BLaER1 treated with 17β-estradiol and CSF1 and Interleukin-3, amounts not matched to agents 10 nM and 100 nM (cell line): ENCODE measurements at regions not wholly inside any gene's neighbourhood (a gene's known extent, or its start where the extent isn't known, plus 50 kb on each side); places are given as distances from the start of the nearest gene placed in this dataset.
A peak's percentile ranks its signal among the peaks of the same experiment; 100 is the strongest.

Experiments
- H3K27ac ChIP-seq, 11 experiments: shearing (Covaris generic); formaldehyde crosslinking; 2 replicates each; pipeline ENCODE4 v1.8.1; 2022
- H3K27me3 ChIP-seq, 11 experiments: shearing (Covaris generic); formaldehyde crosslinking; 2 replicates each; pipeline ENCODE4 v1.8.1; 2022
- H3K36me3 ChIP-seq, 11 experiments: shearing (Covaris generic); formaldehyde crosslinking; 2 replicates each; pipeline ENCODE4 v1.8.1; 2022
- H3K4me1 ChIP-seq, 10 experiments: shearing (Covaris generic); formaldehyde crosslinking; 2 replicates each; pipeline ENCODE4 v1.8.1; 2022
- H3K4me2 ChIP-seq, 11 experiments: shearing (Covaris generic); formaldehyde crosslinking; 2 replicates each; pipeline ENCODE4 v1.8.1; 2022
- H3K4me3 ChIP-seq, 10 experiments: shearing (Covaris generic); formaldehyde crosslinking; 2 replicates each; pipeline ENCODE4 v1.8.1; 2022
- H3K9ac ChIP-seq, 11 experiments: shearing (Covaris generic); formaldehyde crosslinking; 2 replicates each; pipeline ENCODE4 v1.8.1; 2022
- H3K9me3 ChIP-seq, 11 experiments: shearing (Covaris generic); formaldehyde crosslinking; replicated peaks in 1 of 11; 2 replicates each; pipeline ENCODE4 v1.8.1; 2022
- H4K20me1 ChIP-seq, 11 experiments: shearing (Covaris generic); formaldehyde crosslinking; 2 replicates each; pipeline ENCODE4 v1.8.1; 2022
- Cebpa-rat ChIP-seq, 11 experiments: shearing (Covaris generic); IDR thresholded peaks; 2 replicates each; pipeline ENCODE4 v1.8.1; 2022

- H3K27ac ChIP-seq = no peak overlapping the region
- H4K20me1 ChIP-seq = no peaks in the 10 kb centered on the region
- no peaks in the 10 kb centered on the region for H3K36me3 ChIP-seq
- H3K27me3 ChIP-seq = no peaks in the 10 kb centered on the region
- H3K4me1 ChIP-seq = no peaks in the 10 kb centered on the region
- no peak overlapping the region for H3K4me2 ChIP-seq
- no peak overlapping the region for H3K4me3 ChIP-seq
- no peak for TF ChIP-seq Cebpa-rat (IDR thresholded peaks at IDR 0.05)
- H3K9me3 ChIP-seq = no peaks in the 10 kb centered on the region; a peak in 1 of 22 replicates
- no peak overlapping the region for H3K9ac ChIP-seq
These were observed 349.8 kb downstream of the LTN1 start for GRCh38 chr21:28642891-28643290.

DNA sequence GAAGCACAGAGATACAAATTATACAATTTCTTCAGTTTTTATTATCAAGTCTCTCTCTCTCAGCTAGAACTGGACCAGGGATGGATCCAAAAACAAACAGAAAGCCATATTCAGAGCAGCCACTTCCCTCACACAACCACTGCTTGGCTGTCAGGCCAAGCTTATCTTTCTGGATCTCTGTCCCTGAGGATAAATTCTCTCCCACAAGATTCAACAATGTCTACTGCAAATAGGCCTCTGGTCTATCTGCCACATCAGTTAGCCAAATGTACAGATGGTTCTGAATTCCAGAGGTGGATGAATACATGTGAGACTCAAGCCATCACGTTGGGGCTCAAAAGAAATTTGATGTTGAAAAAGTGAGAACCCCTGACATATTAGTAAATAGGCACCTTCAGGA lies 350.9 kb downstream of the LTN1 start:
- peaks cover 0 to 9% (median 0%) of the 10 kb centered on the region in 10 experiments; a peak in 7 of 20 replicates for H3K4me1 ChIP-seq
- TF ChIP-seq Cebpa-rat (IDR thresholded peaks at IDR 0.05) = no peak
- H3K4me2 ChIP-seq = no peak overlapping the region
- no peaks in the 10 kb centered on the region for H4K20me1 ChIP-seq
- H3K27me3 ChIP-seq = no peaks in the 10 kb centered on the region
- no peak overlapping the region for H3K9ac ChIP-seq
- no peaks in the 10 kb centered on the region for H3K36me3 ChIP-seq
- no peak overlapping the region for H3K27ac ChIP-seq
- no peak overlapping the region for H3K4me3 ChIP-seq
- H3K9me3 ChIP-seq = no peaks in the 10 kb centered on the region; a peak in 1 of 22 replicates

- no peak for TF ChIP-seq Cebpa-rat (IDR thresholded peaks at IDR 0.05)
- H4K20me1 ChIP-seq = no peaks in the 10 kb centered on the region
- H3K27me3 ChIP-seq = no peaks in the 10 kb centered on the region
- H3K9me3 ChIP-seq = no peaks in the 10 kb centered on the region; a peak in 1 of 22 replicates
- H3K4me3 ChIP-seq = no peak overlapping the region
- no peak overlapping the region for H3K4me2 ChIP-seq
- no peak overlapping the region for H3K27ac ChIP-seq
- no peak overlapping the region for H3K9ac ChIP-seq
- H3K36me3 ChIP-seq = no peaks in the 10 kb centered on the region
- peaks cover 0 to 18% (median 0%) of the 10 kb centered on the region in 10 experiments; a peak in 7 of 20 replicates for H3K4me1 ChIP-seq
These were observed 352.4 kb downstream of the LTN1 start for GRCh38 chr21:28640326-28640725.

DNA sequence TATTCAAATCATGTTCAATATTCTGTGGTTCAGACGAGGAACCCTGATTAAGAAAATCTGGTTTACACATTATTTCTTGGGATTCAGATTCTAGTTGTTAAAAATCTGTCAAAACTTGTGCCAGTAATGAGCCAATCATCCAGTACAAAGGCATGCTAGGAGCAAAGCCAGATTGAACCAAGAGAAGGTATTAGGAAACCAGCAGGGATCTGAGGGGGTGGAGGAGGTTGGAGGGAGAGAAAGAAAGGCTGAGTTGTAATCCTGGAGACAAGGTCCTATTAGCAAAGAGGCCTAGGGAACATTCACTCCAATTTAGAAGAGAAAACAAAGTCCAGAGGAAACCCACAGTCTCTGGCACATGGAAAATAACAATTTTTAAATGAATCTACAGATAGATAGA lies 352.9 kb downstream of the LTN1 start:
- Histone ChIP-seq H3K36me3 (no peaks in the 10 kb centered on the region), H3K27me3 (no peaks in the 10 kb centered on the region), H4K20me1 (no peaks in the 10 kb centered on the region), H3K4me1 (peaks cover 0 to 18% (median 0%) of the 10 kb centered on the region in 10 experiments; a peak in 7 of 20 replicates), H3K27ac (no peak overlapping the region), H3K4me2 (no peak overlapping the region), H3K9ac (no peak overlapping the region), H3K9me3 (no peaks in the 10 kb centered on the region; a peak in 1 of 22 replicates), H3K4me3 (no peak overlapping the region)
- no peak for TF ChIP-seq Cebpa-rat (IDR thresholded peaks at IDR 0.05)

- no peaks in the 10 kb centered on the region for H4K20me1 ChIP-seq
- no peak overlapping the region for H3K9ac ChIP-seq
- no peaks in the 10 kb centered on the region for H3K36me3 ChIP-seq
- H3K27ac ChIP-seq = peak overlapping the region in 4 of 11 experiments; percentile 28 to 57 (median 50); a peak in 6 of 22 replicates
- H3K9me3 ChIP-seq = no peaks in the 10 kb centered on the region; a peak in 1 of 22 replicates
- H3K4me1 ChIP-seq = peaks cover 0 to 18% (median 0%) of the 10 kb centered on the region in 10 experiments; a peak in 7 of 20 replicates
- H3K4me2 ChIP-seq = peak overlapping the region in 5 of 11 experiments; percentile 21 to 55 (median 35); a peak in 10 of 22 replicates
- no peaks in the 10 kb centered on the region for H3K27me3 ChIP-seq
- no peak overlapping the region for H3K4me3 ChIP-seq
- no peak for TF ChIP-seq Cebpa-rat (IDR thresholded peaks at IDR 0.05)
These were observed 355.7 kb downstream of the LTN1 start for GRCh38 chr21:28636752-28637691.

- H3K4me1 ChIP-seq = peaks cover 0 to 18% (median 0%) of the 10 kb centered on the region in 10 experiments; a peak in 7 of 20 replicates
- TF ChIP-seq Cebpa-rat (IDR thresholded peaks at IDR 0.05) = no peak
- H3K4me2 ChIP-seq = no peak overlapping the region; a peak in 1 of 22 replicates
- H3K9me3 ChIP-seq = no peaks in the 10 kb centered on the region; a peak in 1 of 22 replicates
- H3K4me3 ChIP-seq = no peak overlapping the region
- H3K36me3 ChIP-seq = no peaks in the 10 kb centered on the region
- no peak overlapping the region for H3K9ac ChIP-seq
- no peak overlapping the region for H3K27ac ChIP-seq
- H4K20me1 ChIP-seq = no peaks in the 10 kb centered on the region
- no peaks in the 10 kb centered on the region for H3K27me3 ChIP-seq
These were observed 357.1 kb downstream of the LTN1 start for GRCh38 chr21:28635541-28635940.

DNA sequence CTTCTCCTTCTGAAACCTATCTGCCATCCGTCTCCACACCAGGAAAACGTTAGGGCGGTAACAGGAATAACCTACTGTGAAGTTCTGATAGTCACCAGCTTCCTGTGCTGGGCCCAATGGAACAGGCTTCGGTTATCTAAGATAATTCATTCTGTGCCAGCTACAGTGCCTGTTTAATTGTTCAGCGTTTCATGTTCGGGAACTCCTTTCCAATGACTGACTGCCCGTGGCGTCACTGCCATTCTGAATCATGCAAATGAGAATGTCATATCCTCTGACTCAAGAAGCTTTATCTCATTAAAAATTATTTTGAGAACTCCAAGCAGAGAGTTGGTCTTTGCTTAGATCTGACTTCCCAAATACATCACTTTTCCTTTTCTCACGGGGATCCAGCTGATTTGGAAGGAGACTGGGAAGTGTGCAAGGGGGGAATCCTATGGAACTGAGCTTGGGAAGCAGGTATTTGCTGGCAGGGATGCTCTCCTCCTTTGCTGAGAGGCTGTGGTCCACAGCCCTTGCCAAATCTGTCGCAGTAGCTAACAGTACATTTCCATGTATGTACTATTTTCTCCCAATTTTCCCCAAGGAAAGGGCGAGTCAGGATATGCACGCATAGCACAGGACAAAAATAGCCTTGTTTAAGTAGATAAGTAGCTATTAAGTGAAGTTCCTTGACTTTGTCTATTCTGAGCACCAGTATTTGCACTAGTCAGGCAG lies 358.7 kb downstream of the LTN1 start:
- no peaks in the 10 kb centered on the region for H3K36me3 ChIP-seq
- H3K9me3 ChIP-seq = no peaks in the 10 kb centered on the region
- no peak overlapping the region for H3K4me2 ChIP-seq
- H3K9ac ChIP-seq = no peak overlapping the region
- H3K27ac ChIP-seq = no peak overlapping the region
- H3K4me3 ChIP-seq = no peak overlapping the region
- H3K4me1 ChIP-seq = peaks cover 0 to 18% (median 0%) of the 10 kb centered on the region in 10 experiments; a peak in 7 of 20 replicates
- no peaks in the 10 kb centered on the region for H4K20me1 ChIP-seq
- no peak for TF ChIP-seq Cebpa-rat (IDR thresholded peaks at IDR 0.05)
- no peaks in the 10 kb centered on the region for H3K27me3 ChIP-seq

GRCh38 chr21:28632755-28633408 lies 359.8 kb downstream of the LTN1 start:
- no peaks in the 10 kb centered on the region for H3K27me3 ChIP-seq
- H3K9ac ChIP-seq = no peak overlapping the region
- no peak overlapping the region for H3K27ac ChIP-seq
- H3K9me3 ChIP-seq = no peaks in the 10 kb centered on the region
- H4K20me1 ChIP-seq = no peaks in the 10 kb centered on the region
- peaks cover 0 to 18% (median 0%) of the 10 kb centered on the region in 10 experiments; a peak in 7 of 20 replicates for H3K4me1 ChIP-seq
- no peak overlapping the region for H3K4me3 ChIP-seq
- H3K4me2 ChIP-seq = no peak overlapping the region
- no peak for TF ChIP-seq Cebpa-rat (IDR thresholded peaks at IDR 0.05)
- H3K36me3 ChIP-seq = no peaks in the 10 kb centered on the region

DNA sequence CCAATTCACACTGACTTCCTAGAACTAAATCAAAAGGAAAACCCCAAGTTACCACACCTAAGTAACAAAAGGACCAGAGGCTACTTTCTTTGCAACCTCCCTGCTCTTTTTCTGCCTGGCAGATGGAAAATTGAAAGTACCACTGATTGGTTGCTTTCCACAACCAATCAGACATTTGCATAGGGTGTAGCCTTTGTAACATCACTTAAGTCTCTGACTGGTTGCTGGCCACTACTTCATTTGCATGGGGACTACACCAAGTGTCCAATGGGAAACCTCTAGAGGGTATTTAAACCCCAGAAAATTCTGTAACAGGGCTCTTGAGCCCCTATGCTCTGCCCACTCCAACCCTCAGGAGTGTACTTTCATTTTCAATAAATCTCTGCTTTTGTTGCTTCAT lies 365.0 kb downstream of the LTN1 start:
- no peaks in the 10 kb centered on the region; a peak in 1 of 22 replicates for H3K36me3 ChIP-seq
- peaks cover 7 to 14% (median 10%) of the 10 kb centered on the region in 11 experiments; a peak in 16 of 22 replicates for H3K9me3 ChIP-seq
- H3K27ac ChIP-seq = no peak overlapping the region
- H3K27me3 ChIP-seq = no peaks in the 10 kb centered on the region
- no peak overlapping the region for H3K9ac ChIP-seq
- H3K4me2 ChIP-seq = no peak overlapping the region
- no peaks in the 10 kb centered on the region for H3K4me1 ChIP-seq
- no peak overlapping the region for H3K4me3 ChIP-seq
- TF ChIP-seq Cebpa-rat (IDR thresholded peaks at IDR 0.05) = no peak
- H4K20me1 ChIP-seq = no peaks in the 10 kb centered on the region
